IPS-NIHi11 (cell line): ENCODE measurements at regions not wholly inside any gene's neighbourhood (a gene's known extent, or its start where the extent isn't known, plus 50 kb on each side); places are given as distances from the start of the nearest gene placed in this dataset.
A peak's percentile ranks its signal among the peaks of the same experiment; 100 is the strongest.

Experiments used
- DNase-seq: peaks from one replicate; pipeline ENCODE4 v3.0.0; 2012; ENCODE audit warnings: mixed read lengths, low spot score

DNA sequence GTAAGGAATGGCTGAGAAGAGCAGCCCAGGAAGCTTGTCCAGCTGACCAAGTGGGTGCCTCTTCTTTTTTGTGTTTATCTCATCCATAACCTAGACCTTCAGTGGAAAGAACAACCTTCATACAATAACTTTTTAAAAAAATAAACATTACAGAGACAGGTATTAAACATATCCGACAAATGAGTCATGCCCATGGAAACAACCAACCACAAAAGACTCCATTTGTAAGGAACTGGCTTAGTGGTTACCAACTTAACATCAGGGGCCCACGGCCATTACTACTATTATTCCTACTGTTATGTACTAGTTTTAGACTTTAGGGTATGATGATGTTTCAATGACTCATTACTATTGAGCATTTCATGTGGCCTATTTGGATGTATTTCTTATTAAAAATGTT is 191.7 kb upstream of the SERP2 start:
- no peak for DNase-seq

DNA sequence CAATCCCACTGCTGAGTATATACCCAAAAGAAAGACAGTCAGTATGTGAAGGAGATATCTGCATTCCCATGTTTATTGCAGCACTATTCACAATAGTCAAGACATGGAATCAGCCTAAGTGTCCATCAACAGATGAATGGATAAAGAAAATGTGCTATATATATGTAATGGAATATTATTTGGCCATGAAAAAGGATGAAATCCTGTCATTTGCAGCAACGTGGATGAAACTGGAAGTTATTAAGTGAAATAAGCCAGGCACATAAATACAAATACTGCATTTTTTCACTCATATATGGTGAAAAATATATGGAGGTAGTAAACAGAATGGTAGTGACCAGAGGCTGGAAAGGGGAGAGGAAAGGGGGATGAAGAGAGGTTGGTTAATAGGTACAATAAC is 188.9 kb upstream of the SERP2 start:
- DNase-seq, result no peak

DNA sequence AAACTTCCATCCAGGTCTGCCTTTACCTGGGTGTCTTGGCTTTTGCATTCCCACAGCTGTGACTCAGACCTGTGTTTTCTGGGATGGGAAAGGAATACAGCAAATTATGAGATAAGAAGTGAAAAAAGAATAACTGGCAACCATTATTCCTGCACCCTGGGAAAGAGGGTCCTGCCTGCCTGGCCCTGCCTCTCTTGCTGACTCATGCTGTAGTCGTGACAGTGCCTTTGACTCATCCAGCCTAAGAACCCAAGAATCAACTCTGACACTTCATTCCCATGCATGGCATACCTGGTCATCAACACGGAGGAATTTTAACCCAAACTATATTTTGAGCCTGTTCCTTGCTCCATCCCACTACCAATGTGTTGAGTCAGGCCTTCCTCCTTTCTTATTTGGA is 185.4 kb upstream of the SERP2 start:
- no peak for DNase-seq

DNA sequence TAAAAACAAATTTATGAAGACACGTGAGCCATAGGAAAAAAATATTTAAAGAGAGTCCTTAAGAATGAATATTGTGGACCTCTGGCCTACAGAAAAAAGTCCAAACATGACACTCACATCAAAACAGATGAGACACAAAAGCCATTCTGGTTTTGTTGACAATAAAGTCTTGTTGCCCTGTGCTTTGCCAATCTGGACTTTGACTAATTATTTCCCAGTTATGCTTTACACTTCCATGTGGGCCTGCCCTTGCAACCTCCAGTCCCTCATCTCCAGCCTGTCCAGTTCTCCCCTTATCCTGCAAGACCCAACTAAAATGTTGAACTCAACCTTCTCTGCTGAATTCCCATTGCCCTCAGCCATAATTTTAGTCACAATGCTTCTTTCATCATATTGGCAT is 184.5 kb upstream of the SERP2 start:
- DNase-seq, result no peak

DNA sequence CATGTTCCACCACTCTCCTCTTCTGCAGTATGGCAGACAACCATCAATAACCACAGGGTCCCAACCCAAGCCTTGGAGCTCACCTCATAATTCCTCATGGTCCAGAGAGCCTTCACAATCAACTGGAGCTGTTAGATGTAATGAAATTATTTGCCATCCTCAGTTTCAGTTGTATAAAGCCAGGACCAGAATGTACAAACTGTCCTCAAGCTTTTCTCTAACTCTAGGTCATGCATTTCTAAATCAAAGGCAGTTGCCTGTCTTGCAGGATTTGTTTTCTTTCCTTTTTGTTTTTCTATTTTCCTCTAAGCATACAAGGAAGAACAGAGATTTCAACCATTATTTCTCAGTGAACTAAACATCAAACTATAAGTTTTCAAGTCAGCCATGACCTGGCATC is 182.5 kb upstream of the SERP2 start:
- DNase-seq, result no peak

DNA sequence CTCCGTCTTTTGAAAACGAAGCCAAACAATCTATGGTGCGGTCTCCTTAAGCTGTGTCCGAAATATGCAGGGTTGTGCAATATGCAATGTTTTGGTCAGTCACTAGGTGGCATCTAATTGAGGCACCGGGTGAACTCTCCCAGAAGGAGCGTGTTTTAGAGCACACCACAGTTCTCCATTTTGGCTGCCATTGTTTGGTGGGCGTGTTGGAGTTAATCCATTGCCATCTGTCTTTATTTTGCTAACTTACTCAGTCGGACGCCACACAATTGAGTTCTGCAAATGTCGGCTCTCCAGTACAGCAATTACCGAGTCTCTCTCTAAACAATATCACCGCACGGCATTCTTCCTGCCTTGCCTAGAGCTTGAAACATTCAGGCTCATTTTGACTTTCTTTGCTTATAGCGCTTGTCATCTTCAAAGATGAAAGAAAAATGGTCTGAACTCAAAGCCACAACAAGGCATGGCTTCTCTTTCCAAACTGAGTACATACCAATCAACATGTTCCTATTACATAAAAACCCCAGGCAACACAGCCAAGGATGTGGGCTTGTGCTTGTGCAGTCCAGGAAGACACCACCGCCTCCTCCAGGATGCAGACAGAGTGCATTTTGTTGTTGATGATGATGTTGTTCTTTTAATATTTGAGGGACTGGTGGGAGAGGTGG is 182.0 kb upstream of the SERP2 start:
- DNase-seq, result peak; percentile 79

DNA sequence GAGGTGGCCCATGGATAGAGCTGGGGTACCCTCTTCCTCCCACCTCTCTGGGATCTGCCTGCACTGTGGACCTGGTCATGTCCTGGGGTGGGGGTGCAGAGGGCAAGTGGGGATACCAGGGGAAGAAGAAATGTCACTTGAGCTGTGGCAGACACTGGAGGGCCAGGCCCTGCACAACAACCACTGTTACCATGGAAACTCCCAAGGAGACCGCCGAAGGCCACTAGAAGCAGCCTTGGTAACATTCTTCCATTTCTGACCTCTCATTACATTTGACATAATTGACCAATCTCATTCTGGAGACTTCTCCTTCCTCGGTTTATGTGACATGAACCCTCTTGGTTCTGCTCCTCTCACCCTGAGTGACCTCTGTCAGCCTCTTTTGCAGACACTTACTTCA is 179.9 kb upstream of the SERP2 start:
- DNase-seq, result no peak

DNA sequence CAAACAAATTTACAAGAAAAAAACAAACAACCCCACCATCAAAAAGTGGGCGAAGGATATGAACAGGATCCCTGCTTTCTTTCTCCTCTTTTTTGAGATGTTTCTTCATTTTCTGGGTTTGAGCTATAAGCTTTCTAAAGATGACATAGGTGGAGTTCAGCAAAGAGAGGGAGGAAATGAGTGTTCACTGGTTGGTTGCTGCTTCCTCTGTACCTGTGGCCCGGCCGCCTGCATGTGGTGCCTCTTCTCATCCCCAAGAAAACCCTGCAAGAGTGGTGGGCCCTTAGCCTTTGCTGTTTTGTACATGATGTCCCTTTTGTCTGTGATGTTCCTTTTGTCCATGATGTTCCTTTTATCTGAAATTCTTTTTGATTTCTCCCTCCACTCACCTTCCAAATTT is 178.4 kb upstream of the SERP2 start:
- no peak for DNase-seq

DNA sequence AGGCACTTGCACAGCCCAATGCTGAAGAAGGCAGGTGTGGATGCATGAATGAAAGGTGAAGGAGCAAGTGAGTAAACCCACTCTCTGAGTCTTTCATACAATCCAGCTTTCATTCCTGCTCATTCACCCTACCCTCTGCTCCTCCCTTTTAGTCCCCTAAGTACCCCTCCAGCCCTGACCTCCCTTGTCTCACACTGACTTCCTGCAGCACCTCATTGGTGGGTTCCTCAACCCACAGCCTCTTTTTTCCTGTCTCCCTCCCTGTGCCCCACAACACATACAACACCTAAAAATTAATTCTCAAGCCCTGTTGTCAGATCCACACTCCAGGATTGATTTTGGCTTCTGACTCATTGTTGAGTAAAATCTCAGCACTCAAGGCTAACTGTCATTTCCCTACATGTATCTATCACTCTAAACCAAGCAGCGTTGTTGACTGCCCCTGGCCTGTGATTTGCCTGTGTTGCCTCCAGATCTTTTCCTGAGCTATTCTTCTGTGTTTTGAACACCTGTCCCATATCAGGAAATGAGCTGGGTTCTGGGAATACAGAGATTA is 177.3 kb upstream of the SERP2 start:
- DNase-seq, result no peak

DNA sequence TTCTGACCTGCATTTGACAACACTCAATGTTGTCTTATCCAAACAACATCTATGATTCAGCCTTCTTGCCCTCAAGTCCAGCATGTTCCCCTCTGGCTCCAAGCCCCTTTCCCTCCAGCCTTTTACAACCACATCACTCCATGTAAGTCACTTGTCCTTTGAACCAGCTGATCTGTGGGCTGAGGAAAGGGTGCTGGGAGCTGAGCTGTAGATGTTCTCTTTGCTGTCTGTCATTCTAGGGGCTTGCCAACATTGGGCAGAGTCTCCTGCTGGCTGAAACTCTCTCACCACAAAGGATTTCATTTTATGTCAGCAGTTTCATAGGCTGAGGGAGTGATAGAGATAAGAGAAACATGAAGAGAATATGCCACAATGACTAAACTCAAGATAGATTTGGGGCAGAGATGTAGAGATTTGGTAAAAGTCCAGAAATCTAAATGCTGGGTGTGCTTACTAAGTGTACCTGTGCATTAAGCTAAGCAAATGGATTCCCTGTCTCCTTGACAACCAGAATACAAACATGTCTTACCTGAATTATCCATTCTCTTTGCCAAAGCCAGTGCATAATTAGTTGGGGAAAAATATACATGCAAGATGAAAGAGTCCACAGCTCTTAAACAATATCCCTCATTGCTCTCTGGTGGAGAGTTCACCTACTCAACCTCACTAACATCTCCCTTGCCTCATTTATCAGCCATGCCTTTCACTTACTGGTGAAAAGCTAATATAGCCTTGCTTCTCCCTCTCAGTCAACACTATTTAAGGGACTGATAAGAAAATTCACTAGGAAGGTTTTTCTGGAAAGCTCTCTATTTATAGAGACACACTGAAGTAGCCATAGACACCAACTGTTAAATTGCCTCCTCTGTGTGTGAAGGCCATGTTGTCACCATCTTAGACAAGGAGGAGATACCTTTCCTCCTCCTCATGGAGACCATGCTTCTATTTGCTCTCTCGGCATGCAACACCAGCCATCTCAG is 175.5 kb upstream of the SERP2 start:
- DNase-seq, result no peak

DNA sequence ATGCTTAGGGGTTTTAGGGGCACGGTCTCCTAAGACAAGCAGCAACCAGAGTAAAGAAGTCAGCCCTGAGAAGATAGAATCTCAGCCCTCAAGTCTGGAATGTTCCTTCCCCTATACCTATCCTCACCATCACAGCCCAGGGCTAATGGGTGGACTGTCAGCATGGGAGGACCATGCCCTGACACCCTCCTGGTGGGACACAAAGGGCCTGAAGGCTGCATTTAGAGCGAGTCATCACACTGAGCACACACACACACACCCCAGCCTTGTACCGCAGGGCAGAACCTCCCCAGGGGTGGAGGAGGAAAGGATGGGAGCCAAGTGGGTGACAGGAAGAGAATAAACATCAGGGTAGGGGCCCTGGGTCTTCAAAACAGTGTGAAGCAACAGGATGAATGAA is 174.8 kb upstream of the SERP2 start:
- no peak for DNase-seq

DNA sequence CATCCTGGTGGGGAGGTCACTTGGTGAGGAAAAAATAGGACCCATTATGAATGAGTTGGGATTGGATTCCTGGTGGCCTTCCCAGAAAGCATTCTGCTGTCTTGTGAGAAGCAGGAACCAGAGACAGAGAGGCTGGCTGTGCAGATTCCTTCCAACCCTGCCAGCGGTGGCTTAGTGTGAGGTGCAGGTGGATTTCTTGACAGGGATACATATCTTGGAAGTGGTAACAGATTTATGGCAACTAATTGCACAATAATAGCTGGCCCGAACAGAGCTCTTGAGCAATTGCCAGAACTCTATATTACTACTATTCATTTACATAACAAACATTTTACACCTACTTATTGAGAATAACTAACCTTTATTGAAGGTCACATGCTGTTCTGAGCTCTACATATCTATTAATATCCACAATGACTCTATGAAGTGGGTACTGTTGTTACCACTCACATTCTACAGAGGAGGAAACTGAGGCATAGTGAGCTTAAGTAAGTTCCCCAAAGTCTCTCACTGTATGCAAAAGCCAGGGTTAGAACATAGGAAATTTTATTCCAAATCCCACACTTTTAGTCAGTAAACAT is 173.9 kb upstream of the SERP2 start:
- no peak for DNase-seq

DNA sequence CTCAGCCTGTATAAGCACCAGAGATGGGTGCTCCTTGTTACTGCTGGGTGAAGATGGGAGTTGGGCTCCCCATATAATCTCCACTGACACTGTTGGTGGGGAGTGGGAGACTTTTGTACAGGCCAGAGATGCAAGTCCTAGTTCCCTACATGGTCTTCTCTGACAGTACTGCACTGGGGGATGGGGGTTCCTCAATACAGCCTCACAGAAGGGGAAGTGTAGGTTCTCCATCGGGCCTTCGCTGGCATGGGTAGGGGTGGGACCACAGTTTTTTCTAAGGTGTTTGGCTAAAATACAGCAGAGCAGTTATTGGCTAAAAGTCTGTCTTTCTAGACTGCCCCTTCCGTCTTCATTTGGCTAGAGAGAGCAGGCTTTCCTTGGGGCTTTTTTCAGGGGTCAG is 167.2 kb upstream of the SERP2 start:
- DNase-seq, result no peak

DNA sequence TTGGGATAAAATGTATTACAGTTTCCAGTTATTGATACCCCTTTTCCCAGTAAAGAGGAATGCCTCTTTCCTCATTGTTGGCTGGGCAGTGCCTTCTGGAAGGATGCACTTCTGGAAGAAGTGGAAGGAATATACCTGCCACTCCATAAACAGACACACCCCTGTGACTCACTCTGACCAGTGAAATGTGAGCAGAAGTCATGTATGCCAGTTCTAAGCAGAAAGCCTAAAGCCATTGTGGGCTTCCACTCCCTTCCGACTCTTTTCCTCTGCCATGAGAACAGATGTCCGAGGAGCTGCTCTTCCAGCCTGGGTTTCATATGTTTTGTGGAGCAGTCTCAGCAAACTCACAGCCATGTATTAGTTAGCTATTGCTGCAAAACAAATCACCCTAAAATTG is 166.1 kb upstream of the SERP2 start:
- DNase-seq, result no peak

DNA sequence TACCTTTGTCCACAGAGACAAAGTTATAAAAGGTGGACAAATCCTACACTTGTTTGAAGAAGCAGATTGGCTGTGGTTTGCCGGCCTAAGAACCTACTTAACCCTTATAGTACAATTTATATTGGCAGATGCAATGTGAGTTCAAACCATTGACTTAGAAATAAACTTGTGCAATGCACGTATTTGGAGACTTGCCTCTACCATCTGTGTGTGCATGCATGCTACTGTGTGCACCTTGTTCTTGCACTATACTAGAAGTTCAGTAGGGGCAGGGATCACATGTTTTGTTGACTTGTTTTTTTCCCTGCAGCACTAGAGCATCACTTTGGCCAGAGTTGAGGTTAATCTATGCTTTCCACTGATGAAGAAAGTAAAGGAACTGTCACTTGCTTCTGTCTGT is 163.1 kb upstream of the SERP2 start:
- DNase-seq, result no peak

DNA sequence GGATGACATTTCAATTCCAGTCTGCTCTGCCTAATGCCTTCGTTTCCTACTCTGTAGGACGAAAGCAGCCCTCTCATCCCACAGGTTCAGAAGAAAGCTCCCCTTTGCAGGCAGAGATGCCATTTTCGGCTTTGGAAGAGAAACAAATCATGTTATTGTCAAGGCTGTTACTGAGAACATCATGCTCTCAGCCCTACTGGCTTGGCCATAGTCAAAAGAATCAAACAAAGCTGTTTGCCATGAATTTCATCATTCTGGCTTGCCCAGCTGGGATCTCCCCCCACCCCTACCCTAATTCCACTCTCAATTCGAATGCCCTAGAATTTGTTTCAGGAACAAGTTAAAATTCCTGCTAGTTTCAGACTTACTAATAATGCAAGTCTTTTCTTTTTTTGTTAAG is 162.3 kb upstream of the SERP2 start:
- DNase-seq, result no peak

DNA sequence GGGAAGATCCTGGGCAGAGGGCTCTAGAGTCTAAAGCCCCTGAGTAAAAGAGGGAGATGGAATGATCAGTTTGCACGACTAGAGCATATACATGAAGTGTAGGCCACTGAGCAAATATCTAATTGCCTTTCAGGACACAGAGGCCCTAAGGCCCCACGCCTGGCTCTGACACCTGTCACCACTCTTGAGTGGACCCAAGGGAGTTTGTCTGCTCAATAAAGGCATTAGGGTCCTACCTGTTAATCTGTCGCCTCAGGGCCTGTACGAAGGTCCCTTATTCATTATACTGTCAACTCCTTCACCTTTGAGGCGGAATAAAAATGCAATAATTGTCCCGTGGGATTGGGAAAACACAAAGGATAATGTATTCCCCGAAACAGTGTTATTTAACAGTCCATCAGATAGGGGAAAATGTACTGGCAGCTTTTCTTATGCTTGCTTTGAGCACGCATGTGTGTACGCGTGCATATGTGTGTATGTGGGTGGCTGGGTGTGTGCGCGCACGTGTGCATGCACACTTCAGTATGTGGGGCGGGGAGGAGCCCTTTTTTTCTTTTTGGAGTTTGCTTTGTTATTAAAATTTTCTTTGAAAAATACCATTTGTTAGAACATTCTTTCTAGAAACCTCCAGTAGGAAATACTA is 161.8 kb upstream of the SERP2 start:
- no peak for DNase-seq

DNA sequence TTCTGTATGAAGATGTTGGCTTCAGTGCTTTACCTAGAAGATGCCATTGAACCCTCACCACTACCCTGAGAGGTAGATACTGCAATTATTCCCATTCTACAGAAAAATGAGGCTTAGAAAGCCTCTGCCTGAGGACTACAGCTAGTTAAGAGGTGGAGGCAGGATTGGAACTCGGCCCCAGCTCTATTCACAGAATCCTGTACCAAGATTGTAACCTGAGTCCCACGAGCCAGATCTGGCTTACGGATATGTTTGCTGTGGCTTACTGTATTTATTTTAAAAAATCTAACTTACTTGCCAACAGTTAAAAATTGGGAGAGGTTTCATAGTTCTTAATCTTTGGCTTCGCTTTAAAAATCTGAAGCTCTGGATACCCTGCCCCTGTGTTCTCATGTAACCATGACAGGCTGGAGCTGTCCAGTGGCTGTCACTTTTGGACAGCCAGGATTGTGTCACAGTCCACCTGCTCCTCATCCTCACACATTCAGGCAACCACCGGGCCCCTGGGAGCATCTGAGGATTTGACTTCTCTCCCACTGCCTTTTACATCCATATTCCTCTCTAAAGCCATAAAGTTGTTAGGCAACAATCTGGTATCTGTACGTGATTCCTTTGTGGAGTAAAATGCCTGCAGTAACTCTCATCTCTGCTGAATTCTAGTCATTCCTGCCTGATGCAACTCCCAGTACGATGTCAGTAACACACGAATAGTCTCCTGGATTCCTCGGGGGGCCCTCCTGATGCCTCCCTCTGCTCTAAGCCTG is 160.8 kb upstream of the SERP2 start:
- no peak for DNase-seq

DNA sequence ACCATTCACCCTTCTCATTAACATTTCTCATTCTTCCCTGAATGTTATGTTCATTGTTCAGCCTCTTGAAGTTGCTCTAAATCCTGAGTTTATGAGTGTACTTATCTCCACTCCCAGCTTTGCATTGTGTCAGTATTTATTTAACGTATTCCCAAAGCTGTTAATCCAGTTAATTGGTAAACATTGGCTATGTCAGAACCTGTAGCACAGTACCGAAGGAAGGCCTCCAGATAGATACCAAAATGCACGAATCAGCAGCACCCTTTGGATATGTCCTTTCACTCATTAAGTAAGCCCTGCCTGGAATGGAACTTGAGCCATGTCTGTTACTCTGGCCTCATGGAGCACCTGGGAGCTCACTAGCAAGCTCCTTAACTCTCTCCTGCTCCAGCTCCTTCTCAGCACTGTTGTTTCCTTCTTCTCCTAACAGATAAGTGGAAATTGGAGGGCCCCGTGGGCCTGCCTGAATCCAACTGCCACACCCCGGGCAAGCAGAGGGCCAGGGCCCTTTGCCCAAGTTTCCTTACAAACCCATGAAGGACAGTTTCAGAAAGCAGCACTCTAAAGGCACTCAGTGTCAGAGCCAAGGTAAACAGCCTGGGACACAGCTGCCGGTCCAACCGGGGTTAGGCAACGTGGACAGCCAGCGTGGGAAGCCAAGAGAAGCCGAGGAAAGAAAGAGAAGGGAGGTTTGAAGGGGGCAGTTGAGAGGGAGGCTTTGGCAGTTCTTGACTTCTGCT is 155.0 kb upstream of the SERP2 start:
- DNase-seq, result no peak

DNA sequence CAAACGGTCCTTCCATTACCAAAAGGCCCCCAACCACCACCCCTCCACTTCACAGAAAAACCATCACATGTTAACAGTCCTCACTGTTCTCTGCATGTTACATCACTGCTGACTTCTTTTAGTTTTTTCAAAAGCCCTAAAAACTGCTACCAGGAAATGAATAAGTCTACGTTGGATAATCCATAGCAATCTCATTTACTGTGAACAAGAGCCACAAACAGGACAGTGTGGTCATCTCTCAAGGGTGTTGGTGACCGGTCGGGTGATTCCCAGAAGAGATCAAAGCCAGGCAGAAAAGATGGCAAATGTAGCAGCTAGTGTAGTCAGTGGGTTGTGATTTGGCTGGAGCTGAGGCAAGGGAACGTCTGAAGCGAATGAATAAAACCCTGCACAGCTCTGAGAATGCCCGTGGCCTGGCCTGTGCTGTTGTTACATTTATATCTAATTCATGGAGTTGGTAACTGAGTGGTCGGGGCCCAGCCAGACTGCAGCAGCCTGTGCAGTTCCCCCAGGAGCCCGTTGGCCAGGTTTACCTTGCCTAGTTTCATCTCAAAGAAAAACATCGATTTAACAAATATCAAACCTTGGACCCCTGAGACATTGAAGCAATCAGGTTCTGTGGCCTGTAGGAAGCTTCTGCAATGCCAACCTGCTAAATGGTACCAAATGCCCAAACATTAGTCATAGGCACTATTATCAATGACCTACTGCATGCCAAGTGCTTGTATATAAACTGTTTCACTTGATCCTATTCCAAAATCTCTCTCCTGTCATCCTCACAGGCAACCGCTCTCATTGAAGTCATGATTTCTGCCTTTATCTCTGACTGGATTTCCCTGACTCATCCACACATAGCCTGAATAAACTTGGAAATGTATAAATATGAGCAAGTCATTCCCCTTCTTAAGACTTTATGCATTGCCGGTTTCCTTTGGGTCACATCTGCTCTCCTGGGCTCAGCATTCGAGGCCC is 153.8 kb upstream of the SERP2 start:
- no peak for DNase-seq
